ENCODE measurements at regions not wholly inside any gene's neighbourhood (a gene's known extent, or its start where the extent isn't known, plus 50 kb on each side); places are given as distances from the start of the nearest gene placed in this dataset.
"Not testable (repeated sequence)": the region's sequence is repeated elsewhere in the genome, so short reads cannot be mapped to it uniquely, and the experiment has no call there.

DNA sequence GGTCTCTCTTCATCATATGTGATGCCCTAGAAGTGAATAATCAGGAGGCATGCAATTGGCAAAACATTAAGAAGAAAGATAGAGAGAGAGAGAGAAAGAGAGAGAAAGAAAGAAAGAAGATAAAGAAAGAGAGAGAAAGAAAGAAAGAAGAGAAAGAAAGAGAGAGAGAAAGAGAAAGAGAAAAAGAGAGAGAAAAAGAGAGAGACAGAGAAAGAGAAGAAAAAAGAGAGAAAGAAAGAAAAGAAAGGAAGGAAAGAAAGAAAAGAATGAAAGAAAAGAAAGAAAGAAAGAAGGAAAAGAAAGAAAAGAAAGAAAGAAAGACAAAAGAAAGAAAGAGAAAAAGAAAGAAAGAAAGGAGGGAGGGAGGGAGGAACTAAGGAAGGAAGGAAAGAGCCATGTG lies 318.9 kb downstream of the ICE1 start:
- Histone ChIP-seq H3K27ac (no peak overlapping the region), H3K4me3 (no peak overlapping the region)

DNA sequence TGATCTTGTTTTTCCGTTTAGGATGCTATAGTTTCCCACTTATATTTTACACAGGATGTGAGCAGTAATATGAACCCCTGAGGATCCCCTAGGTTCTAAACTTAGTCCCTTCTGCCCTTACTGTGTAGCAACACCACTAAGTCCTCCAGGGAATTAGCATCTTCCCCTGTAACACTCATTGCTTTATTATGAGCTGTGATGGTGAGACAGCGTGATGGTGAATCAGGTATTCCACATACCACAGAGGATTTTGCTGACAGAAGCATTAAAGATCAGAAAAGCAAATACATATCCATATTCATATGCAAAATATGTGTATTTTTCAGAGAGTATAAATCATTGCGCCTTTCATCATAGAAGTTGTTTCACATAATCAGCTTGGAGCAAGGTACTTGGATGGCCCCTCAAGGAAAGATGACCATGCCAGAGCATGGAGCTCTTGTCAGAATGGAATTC lies 317.0 kb downstream of the ICE1 start:
- H3K27ac ChIP-seq: no peak overlapping the region
- H3K4me3 ChIP-seq: no peak overlapping the region

DNA sequence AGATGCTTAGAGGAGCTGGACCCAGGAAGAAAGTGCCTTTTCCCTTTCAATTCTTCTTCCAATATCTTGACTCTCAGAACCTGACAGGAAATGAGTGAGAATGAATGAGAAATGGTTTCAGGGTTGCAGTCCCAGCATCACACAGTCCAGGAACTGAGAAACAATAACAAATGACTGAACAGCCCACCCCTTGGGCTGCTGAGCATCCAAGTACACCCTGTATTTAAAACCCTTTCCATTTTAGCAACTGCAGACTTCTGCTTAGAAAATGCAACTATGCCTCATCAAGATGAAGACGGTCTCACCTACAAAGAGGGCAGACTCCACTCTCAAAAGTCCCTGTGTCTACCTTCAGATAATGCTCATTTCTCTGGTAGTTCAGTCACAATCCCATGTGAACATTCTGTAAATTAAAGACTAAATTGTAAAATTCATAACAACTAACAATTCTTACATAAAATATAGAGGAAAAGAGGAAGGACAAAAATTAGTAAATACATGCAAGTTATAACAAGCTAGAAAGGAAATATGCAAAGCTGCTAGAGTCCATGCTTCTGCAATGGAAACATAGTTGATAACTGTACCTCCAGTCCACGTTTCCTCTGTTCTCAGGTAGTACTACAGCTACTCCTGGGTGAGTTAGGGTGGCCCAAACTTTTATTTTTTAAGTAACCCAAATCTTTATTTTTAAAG lies 316.5 kb downstream of the ICE1 start:
- H3K4me3 ChIP-seq: no peak overlapping the region
- H3K27ac ChIP-seq: no peak overlapping the region

DNA sequence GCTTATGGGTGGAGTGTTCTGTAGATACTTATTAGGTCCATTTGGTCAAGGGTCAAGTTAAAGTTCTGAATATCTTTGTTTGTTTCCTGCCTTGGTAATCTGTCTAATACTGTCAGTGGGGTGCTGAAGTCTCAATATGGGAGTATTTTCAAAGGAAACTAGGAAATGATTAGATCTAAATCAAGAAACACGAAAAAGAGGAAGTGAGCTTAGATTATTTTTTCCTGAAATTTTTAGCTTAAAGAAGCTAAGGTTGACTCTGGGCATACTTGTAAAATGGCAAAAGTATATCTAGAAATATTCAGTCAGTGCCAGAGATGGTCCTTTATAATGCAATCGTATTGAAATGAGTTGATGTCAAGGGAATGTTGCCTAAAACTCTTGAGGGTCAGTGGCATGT lies 313.5 kb downstream of the ICE1 start:
- H3K4me3 ChIP-seq: no peak overlapping the region
- H3K27ac ChIP-seq: no peak overlapping the region

DNA sequence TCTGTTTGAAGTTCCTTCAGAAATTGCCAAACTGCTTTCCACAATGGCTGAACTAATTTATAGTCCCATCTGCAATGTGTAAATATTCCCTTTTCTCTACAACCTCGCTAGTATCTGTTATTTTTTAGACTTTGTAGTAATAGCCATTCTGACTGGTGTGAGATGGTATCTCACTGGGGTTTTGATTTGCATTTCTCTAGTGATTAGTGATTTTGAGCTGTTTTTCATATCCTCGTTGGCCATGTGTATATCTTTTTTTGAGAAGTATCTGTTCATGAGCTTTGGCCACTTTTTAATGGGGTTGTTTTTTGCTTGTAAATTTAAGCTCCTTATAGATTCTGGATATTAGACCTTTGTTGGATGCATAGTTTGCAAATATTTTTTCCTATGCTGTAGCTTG lies 310.6 kb downstream of the ICE1 start:
- not testable (repeated sequence) for H3K4me3 ChIP-seq, H3K27ac ChIP-seq

DNA sequence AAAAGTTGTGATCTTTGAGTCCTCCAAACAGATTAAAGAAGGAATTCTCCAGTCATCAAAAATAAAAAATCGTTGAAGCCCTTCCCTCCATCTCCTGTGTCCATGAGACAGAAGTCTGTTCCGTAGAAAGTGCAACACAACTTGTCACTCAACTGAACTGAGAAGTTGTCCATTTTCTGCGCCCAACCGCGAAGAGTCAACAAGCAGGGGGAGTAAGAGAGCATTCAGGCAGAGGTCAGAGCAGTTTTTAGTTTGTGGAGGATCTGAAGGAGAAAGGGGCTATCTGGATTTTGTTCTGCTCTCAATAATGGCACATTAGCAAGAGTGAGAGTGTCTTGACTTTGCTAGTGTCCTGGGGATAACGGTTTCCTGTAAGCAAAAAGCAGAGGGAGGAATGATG lies 303.9 kb downstream of the ICE1 start:
- Histone ChIP-seq H3K27ac (no peak overlapping the region), H3K4me3 (no peak overlapping the region)

DNA sequence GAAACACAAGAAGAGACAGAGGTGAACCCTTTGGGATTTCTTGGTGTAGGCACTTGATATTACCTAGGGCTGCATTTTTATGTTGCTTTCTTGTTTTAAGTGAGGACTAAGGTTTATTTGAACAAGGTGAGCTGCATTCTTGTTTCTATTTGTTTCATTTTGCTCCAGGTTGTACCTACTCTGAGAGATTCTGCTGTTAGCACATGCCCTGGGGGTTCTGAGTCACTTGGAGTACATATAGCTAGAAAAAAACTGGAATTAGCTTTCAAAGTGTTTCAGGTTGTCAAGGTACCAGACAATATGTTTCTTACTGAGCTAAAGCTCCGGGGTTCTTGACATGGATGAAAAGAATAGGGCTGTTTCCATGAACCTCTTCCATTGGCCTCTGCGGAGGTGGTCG lies 299.4 kb downstream of the ICE1 start:
- H3K4me3 ChIP-seq: no peak overlapping the region
- no peak overlapping the region for H3K27ac ChIP-seq

DNA sequence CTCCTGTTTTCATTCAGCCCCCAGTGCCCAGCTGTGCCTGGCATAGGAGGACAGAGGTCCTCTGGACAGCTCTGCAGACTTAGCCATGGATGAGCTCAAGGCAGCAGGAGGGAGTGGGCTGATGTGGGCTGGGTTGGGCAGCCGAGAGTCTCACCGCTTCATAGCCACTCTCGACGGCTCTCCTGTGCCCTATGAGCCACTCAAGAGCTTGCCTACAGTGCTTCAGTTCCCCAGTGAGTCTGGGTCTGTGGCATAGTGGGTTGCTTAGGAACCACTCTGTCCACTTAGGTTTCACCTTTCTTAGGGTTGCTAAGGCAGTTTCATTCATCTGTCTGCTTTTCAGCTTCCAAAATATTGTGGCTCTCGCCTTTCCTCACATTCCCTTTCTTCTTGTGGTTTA lies 296.8 kb downstream of the ICE1 start:
- Histone ChIP-seq H3K4me3 (no peak overlapping the region), H3K27ac (no peak overlapping the region)

DNA sequence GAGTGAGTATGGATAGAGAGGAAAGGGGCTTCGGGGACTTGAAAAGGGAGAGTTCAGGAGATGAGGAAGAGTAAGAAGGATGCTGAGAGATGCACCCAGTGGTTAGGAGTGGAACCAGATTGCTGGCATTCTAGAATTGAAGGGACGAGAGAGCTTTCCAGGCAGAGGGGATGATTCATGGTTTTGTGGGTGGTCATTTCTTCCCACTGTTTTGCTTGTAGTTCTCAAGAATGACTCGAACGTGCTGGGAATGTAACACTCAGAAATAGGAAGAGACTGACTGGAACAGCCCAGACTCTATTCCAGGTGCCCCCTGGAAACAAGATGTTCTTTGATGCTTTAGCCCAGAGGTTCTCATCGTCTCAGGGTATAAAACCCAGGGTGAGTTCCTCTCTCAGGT lies 294.2 kb downstream of the ICE1 start:
- no peak overlapping the region for H3K4me3 ChIP-seq
- H3K27ac ChIP-seq: no peak overlapping the region

DNA sequence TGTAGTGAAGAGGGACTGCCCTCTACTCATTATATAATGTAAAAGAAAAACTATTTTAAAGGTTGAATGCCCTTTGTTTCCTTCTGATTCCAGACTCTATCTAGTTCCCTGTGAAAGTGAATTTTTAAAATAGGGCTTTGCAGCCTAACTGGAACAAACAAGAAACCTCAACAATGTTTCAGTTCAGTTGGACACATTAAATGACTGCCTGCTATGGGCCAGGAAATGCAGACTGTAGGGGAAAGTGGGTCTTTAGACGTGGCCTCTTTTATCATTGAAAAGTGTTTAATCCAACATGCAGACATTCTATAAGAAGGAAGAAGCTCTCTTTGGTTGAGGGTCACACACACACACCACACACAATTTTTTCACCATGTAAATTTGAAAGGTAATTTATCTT lies 289.1 kb downstream of the ICE1 start:
- Histone ChIP-seq H3K27ac (no peak overlapping the region), H3K4me3 (no peak overlapping the region)

DNA sequence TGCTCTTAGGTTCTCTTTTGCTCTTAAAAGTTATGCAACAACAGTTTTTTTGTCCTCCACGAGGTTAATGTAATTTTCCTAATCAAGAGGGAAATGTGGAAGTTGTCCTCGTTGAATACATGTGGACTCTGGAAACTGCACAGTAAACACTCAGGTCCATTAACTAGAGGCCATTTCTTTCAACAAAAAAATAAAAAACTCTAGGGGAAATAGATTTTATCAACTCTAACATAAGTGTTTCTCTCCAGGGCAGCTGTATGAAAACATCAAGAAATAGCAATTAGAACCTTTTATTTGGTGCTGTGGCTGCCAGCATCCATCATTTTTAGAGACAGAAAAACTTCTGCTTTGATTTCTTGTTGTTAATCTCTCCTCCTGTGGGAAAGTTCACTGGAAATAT lies 288.6 kb downstream of the ICE1 start:
- H3K27ac ChIP-seq: no peak overlapping the region

DNA sequence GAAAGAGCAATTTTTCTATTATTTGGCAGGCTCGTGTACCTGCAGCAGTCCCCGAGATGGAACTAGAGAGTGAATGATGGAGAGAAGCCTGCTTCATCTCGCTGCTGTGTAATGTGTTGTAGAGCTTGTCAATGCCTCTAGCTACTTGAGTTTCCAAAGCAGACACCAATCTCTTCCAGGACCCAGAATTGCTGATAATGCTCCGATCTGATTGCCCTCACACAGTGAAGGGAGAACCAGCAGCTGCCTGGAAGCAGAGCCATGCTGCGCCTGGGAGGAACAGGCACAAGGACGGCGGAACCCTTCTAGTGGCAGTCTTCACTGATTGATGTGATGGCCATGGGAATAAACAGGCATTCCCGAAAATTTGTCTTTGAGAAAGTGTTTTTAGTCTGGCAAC lies 288.0 kb downstream of the ICE1 start:
- Histone ChIP-seq H3K4me3 (no peak overlapping the region), H3K27ac (peak overlapping the region in 1 of 21 experiments; percentile 17)

More for the DNA sequence above, 288.6 kb downstream of the ICE1 start:
- H3K4me3 ChIP-seq: no peak overlapping the region

DNA sequence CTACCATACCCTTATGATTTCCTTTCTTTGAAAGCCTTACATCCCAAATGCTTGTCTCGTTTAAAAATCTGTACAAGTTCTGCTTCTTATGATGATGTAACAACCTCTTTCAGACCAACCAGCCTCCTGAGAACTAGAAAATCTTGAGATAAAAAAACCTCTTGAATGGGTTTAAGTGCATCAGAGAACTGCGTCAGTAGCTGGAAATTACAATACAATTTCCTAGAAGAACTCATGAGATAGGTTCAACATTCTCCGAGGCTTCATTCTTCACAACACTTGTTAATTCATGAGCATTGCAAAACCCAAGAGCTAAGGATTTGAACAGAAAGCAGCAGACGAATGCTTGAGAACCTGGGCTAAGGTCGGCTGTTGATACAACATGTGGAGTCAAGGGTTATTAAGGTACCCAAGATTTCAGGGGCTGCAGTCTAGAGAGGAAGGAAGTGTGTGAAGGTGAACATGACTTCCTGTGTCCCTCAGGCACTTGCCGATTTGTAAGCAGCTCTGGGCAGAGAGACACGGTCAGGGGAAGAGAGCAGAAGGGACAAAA lies 286.0 kb downstream of the ICE1 start:
- Histone ChIP-seq H3K27ac (no peak overlapping the region), H3K4me3 (no peak overlapping the region)

DNA sequence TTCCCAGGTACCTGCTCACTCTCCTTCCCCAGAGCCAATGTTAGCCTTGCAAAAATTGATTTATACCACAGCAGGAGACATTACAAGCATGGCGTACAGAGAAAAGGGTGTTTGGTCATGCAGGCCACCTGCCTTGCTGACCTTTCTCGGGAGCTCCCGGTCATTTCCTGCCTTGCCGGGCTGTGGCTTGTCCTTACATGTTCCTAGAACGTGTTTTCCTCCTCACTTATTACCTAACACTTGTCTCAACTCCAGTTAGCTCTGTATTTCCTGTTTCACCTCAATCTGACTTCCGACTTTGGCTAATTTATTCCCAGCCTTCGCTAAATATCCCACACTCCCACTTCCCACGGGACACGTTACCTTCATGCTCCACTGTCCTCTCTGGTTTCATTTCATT lies 282.5 kb downstream of the ICE1 start:
- Histone ChIP-seq H3K4me3 (no peak overlapping the region), H3K27ac (no peak overlapping the region)

DNA sequence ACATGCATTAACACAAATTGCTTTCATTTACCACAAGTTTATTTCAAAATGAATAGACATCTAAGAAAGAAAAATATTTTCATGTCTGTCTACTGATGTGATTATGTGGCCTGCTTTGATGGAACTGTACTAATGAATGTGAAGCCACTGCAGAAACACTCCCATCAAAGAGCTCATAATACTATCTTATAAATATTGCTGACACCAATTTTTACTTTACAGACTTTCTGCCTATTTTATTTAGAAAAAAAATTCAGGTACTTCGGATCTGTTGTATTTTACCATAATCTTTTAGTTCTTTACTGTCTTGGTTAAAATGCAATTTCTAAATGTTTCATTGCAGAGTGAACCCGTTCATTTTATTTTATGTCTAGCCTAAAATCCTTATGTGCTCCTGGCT lies 281.9 kb downstream of the ICE1 start:
- Histone ChIP-seq H3K4me3 (no peak overlapping the region), H3K27ac (no peak overlapping the region)

DNA sequence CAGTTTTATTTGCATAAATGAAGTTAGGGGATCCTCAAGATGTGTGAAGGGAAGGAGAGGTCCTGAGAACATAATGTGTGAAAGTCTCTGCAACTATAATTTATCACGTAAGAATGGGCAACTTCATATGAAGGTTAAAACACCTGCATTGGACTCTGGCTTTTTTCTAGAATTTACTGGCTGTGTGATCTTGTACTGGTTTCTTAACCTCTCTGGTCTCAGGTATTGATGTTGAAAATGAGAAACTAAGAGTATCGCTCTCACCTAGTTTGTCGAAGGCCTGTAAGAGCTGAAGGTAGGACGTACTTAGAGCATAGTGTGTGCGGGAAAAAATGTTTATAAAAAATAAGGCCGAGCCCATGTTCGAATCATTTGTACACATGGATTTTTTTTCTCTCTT lies 280.5 kb downstream of the ICE1 start:
- Histone ChIP-seq H3K27ac (no peak overlapping the region), H3K4me3 (no peak overlapping the region)

DNA sequence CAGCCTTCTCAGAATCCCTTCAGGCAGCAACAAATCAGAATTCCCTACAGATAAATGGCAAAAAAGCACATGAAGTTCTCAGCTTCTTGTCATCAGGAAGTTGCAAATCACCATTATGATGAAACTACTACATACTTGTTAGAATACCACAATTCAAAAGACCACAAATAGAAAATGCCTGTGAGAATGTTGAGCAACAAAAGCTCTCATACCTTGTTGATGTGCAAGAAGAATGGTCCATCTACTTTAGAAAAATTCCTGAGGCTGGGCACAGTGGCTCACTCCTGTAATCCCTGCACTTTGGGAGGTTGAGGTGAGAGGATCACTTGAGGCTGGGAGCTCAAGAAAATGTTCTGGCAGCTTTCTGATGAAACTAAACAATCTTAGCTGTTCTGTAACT lies 278.1 kb downstream of the ICE1 start:
- no peak overlapping the region for H3K4me3 ChIP-seq
- H3K27ac ChIP-seq: no peak overlapping the region

DNA sequence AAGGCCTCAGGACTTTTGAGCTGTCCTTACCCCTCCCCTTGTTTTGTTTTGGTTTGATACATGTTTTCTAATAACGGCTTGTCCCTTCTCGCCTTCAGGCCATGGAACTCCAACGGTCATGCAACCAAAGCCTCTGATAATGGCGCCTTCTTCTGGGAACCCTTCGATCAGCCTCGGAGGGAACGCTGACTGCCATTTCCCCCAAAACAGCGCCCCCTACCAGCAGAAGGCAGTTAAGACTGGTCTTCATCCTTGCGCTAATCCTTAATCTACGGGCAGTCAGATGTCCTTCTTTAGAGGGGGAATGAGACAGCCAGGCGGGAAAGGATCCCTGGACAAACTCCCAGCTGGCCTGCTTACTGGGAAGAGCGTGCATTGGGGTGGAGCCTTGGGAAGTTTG lies 276.6 kb downstream of the ICE1 start:
- H3K4me3 ChIP-seq: no peak overlapping the region
- no peak overlapping the region for H3K27ac ChIP-seq

DNA sequence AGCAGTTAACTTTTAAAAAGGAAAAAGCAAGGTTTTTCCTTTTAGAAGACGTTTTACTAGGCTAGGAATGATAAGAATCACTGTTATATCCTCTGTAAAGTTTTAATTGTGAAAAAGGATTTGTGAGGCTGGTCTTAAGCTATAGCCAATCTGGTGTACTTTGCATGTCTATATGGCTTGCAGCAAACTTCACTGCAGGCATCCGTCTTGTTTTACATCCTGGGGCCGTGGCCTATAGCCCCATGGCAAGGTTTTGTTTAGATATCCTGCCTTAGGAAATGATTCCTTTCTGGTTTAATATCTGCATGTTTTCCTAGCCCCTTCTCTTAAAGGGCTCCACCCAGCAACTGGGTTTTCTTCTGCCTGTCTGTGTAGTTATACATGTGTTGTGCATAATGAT lies 272.8 kb downstream of the ICE1 start:
- Histone ChIP-seq H3K27ac (no peak overlapping the region), H3K4me3 (no peak overlapping the region)

DNA sequence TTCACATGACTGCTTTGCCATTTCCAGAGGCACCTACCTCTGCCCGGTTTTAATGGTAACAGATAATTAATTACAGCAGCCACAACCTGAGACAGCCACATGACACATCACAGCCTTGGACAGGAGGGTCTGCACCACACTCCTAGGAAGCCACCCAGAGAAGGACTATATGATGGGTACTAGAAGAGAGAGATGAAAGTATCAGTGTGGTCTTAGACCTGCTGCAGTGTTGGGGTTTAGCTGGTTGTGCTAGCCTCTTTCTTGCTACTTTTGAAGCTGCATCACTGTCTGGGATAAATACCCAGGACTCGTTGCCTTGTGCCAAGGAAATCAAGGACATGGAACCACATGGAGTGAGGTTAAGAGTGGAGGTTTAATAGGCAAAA lies 266.4 kb downstream of the ICE1 start:
- Histone ChIP-seq H3K4me3 (no peak overlapping the region), H3K27ac (no peak overlapping the region)

DNA sequence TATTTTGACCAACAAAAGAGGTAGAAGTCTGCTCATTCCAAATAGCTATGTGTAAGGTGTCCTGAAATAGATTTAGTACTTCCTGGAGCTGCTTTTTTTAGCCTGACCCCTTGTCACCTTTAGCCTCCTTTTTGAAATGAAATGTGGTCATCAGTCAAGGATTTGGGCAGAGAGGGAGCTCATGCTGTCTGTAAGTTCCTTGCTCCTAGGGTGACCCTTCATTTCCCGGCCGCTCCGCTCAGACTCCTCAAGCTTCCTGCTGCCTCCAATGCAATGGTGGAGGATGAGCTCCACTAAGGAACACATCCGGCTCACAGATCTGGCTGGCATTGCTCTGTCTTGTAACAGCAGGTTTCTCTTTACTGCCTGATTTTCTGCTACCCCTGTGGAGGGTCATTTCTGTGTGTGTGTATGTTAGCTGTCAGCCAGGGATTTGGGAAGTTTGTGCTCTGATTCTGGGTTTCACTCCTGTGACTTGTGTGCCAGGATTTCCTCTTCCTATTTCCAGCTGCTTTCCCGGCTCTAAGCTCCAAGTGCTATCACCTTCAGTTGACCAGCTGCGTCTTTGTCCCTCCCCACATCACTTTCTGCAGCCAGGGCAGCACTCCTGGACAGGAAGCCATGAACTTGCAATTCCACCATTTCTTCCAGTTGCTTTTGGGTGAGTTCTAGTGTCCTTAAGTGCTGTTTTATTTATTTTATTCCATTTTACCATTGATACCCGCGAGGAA lies 265.9 kb downstream of the ICE1 start:
- Histone ChIP-seq H3K27ac (no peak overlapping the region), H3K4me3 (no peak overlapping the region)

Measured in skin epidermis (tissue), 12 donors.